Mesenchymal stem cell (in vitro differentiated cells and primary cell): ENCODE measurements at regions not wholly inside any gene's neighbourhood (a gene's known extent, or its start where the extent isn't known, plus 50 kb on each side); places are given as distances from the start of the nearest gene placed in this dataset.
"Not testable (repeated sequence)": the region's sequence is repeated elsewhere in the genome, so short reads cannot be mapped to it uniquely, and the experiment has no call there.

Experiments
- DNase-seq: peaks from one replicate; pipeline ENCODE4 v3.0.0-alpha.2; 2013
- H2AFZ ChIP-seq: one replicate; pipeline ENCODE4 v1.6.1; 2013; ENCODE audit warnings: low read depth, mild to moderate bottlenecking, control low read depth, inconsistent platforms, low read length, moderate library complexity
- H2AK5ac ChIP-seq: 2 replicates; pipeline ENCODE4 v1.6.1; 2013; ENCODE audit warnings: low read length, moderate library complexity, mild to moderate bottlenecking, inconsistent platforms; ENCODE audit not compliant: severe bottlenecking
- H2BK120ac ChIP-seq: one replicate; pipeline ENCODE4 v1.6.1; 2013; ENCODE audit warnings: low read depth, mild to moderate bottlenecking, inconsistent platforms, low read length, moderate library complexity
- H2BK12ac ChIP-seq, 2 experiments: one replicate each; pipeline ENCODE4 v1.6.1; 2013; ENCODE audit warnings: inconsistent platforms in 2 of 2, low read length in 2 of 2, mild to moderate bottlenecking in 2 of 2, moderate library complexity in 2 of 2, control low read depth in 1 of 2
- H2BK15ac ChIP-seq: one replicate; pipeline ENCODE4 v1.6.1; 2013; ENCODE audit warnings: mild to moderate bottlenecking, low read depth, inconsistent platforms; ENCODE audit not compliant: poor library complexity, severe bottlenecking
- H2BK5ac ChIP-seq: 2 replicates; pipeline ENCODE4 v1.6.1; 2013; ENCODE audit warnings: low read depth, mild to moderate bottlenecking, low read length, control low read depth, inconsistent platforms; ENCODE audit not compliant: poor library complexity, severe bottlenecking
- H3K14ac ChIP-seq, 2 experiments: one replicate each; pipeline ENCODE4 v1.6.1; 2013; ENCODE audit warnings: inconsistent platforms in 2 of 2, low read length in 2 of 2, control low read depth in 1 of 2, mild to moderate bottlenecking in 1 of 2, moderate library complexity in 1 of 2
- H3K18ac ChIP-seq, 2 experiments: one replicate each; pipeline ENCODE4 v1.6.1; 2013; ENCODE audit warnings: inconsistent platforms in 2 of 2, low read length in 2 of 2, control low read depth in 1 of 2, low read depth in 1 of 2, mild to moderate bottlenecking in 1 of 2
- H3K23ac ChIP-seq, 2 experiments: one replicate each; pipeline ENCODE4 v1.6.1; 2013; ENCODE audit warnings: inconsistent platforms in 2 of 2, low read length in 2 of 2, mild to moderate bottlenecking in 2 of 2, moderate library complexity in 2 of 2, control low read depth in 1 of 2
- H3K27ac ChIP-seq: 2 replicates; pipeline ENCODE4 v1.5.1; 2013; ENCODE audit warnings: mild to moderate bottlenecking, moderate library complexity, low read length, control low read depth, inconsistent platforms; ENCODE audit not compliant: poor library complexity, severe bottlenecking
- H3K27me3 ChIP-seq, 2 experiments: 2 replicates each; pipeline versions ENCODE4 v1.6.1 to v1.7.0; 2013; ENCODE audit warnings: low read length in 2 of 2, mild to moderate bottlenecking in 2 of 2, moderate library complexity in 2 of 2, control low read depth in 1 of 2, inconsistent platforms in 1 of 2; ENCODE audit not compliant: control insufficient read depth in 1 of 2, insufficient read depth in 1 of 2
- H3K36me3 ChIP-seq, 2 experiments: 2 replicates each; pipeline versions ENCODE4 v1.6.1 to v1.7.0; 2013; ENCODE audit warnings: low read length in 2 of 2, control low read depth in 1 of 2, inconsistent platforms in 1 of 2, low read depth in 1 of 2, mild to moderate bottlenecking in 1 of 2; ENCODE audit not compliant: insufficient read depth in 2 of 2, control insufficient read depth in 1 of 2
- H3K4ac ChIP-seq, 2 experiments: one replicate each; pipeline ENCODE4 v1.6.1; 2013; ENCODE audit warnings: inconsistent platforms in 2 of 2, low read length in 2 of 2, mild to moderate bottlenecking in 2 of 2, moderate library complexity in 2 of 2, control low read depth in 1 of 2, low read depth in 1 of 2
- H3K4me1 ChIP-seq: 2 replicates; pipeline ENCODE4 v1.6.1; 2013; ENCODE audit warnings: low read depth, low read length, control low read depth; ENCODE audit not compliant: control insufficient read depth, insufficient read depth
- H3K4me2 ChIP-seq: 2 replicates; pipeline ENCODE4 v1.6.1; 2013; ENCODE audit warnings: low read length, mild to moderate bottlenecking, inconsistent platforms; ENCODE audit not compliant: poor library complexity, severe bottlenecking
- H3K4me3 ChIP-seq, 2 experiments: 2 replicates each; pipeline versions ENCODE4 v1.5.1 to v1.7.0; 2013; ENCODE audit warnings: low read length in 2 of 2, mild to moderate bottlenecking in 2 of 2, control low read depth in 1 of 2, low read depth in 1 of 2; ENCODE audit not compliant: insufficient read depth in 1 of 2
- H3K79me1 ChIP-seq: replicated peaks from 2 replicates; pipeline ENCODE4 v1.6.1; 2013; ENCODE audit warnings: mild to moderate bottlenecking, control low read depth, low read length, inconsistent platforms; ENCODE audit not compliant: poor library complexity, severe bottlenecking
- H3K9ac ChIP-seq: 2 replicates; pipeline ENCODE4 v1.7.0; 2013; ENCODE audit warnings: mild to moderate bottlenecking, low read length, moderate library complexity
- H3K9me3 ChIP-seq: 2 replicates; pipeline ENCODE4 v1.7.0; 2013; ENCODE audit warnings: mild to moderate bottlenecking, low read length; ENCODE audit not compliant: control insufficient read depth
- H4K8ac ChIP-seq: one replicate; pipeline ENCODE4 v1.6.1; 2013; ENCODE audit warnings: inconsistent platforms, mild to moderate bottlenecking, low read length, moderate library complexity
- H4K91ac ChIP-seq: one replicate; pipeline ENCODE4 v1.6.1; 2013; ENCODE audit warnings: mild to moderate bottlenecking, low read length, inconsistent platforms
- WGBS: methylation state at CpG from one replicate; pipeline ENCODE4 v1.1.7; 2013; ENCODE audit warnings: mixed read lengths; 5-methylcytosine and 5-hydroxymethylcytosine counted together

DNA sequence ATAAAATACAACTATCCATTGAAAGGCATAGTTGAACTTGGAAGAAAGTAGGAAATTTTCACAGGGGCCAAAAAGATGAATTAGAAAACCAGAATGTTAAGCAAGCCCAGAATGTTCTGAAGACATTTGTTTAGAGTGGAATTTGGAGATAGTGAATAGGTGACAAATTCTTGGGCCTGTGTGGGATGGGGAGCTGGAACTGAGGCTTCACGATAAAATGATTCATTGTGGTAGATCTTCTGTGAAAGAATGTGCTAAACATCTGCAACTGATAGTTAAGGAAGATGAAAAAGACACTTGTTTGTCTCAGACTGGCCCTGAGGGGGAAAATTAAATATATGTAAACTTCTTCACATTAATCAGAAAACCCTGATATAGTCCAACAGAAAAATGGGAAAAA lies 658.9 kb downstream of the PRIM2 start:
- H3K23ac ChIP-seq, H2BK120ac ChIP-seq, H2AFZ ChIP-seq, H3K9me3 ChIP-seq, H3K4me1 ChIP-seq, H2BK12ac ChIP-seq, H3K4me2 ChIP-seq, H2BK5ac ChIP-seq, H3K79me1 ChIP-seq, H3K4me3 ChIP-seq, H4K8ac ChIP-seq, DNase-seq, H3K27ac ChIP-seq, H2BK15ac ChIP-seq, H3K9ac ChIP-seq, H3K36me3 ChIP-seq, H4K91ac ChIP-seq, H3K18ac ChIP-seq, H3K14ac ChIP-seq, H3K4ac ChIP-seq, H3K27me3 ChIP-seq, H2AK5ac ChIP-seq: not testable (repeated sequence)
- no CpG with 5 or more reads among the region's 1 CpG for WGBS

DNA sequence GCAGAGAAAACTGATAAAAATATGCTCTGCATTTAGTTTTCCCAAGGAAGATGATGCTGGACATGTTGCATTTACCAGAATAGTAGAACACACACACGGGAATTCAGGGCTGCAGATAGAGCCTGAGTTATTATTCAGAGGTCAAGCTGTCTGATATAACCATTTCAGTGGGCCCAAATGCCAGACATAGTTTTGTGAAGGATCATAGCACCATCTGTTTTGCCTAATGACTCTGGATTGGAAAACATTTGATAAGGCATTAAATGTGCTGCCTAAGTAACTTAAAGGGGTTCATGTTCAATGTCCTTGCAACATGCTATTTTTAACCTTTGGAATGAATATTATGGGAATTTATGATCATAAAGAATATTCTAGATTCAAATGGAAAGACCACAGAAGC lies 666.2 kb downstream of the PRIM2 start:
- H2BK15ac ChIP-seq, H3K14ac ChIP-seq, H4K8ac ChIP-seq, H3K9ac ChIP-seq, H2BK120ac ChIP-seq, H4K91ac ChIP-seq, H2BK12ac ChIP-seq, H2BK5ac ChIP-seq, H3K4me2 ChIP-seq, DNase-seq, H3K23ac ChIP-seq, H3K4me1 ChIP-seq, H3K18ac ChIP-seq, H3K4me3 ChIP-seq, H3K79me1 ChIP-seq, H3K9me3 ChIP-seq, H2AFZ ChIP-seq, H3K36me3 ChIP-seq, H2AK5ac ChIP-seq, H3K4ac ChIP-seq, H3K27me3 ChIP-seq, H3K27ac ChIP-seq: not testable (repeated sequence)
- no CpG with 5 or more reads among the region's 1 CpG for WGBS

DNA sequence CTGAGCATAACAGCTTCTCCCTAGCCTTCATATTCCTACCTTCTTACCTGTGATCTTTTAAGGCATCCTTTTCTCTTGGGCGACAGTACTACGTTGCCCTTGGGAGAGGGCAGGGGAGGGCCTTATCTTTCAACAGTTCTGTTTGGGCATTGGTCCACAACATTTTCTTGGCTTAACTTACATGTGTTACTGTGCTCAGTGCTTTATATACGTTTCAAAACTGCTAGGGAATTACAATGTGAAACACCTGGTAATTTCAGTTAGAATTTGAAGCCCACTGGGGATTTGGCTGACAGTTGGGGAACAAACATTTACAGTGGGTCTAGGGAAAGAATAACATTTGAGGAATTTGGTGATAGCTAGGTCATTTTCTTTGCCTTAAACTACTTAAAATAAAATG lies 667.1 kb downstream of the PRIM2 start:
- H3K4me1 ChIP-seq, H2AFZ ChIP-seq, H4K8ac ChIP-seq, H3K36me3 ChIP-seq, H2BK120ac ChIP-seq, H4K91ac ChIP-seq, H3K4me3 ChIP-seq, H2AK5ac ChIP-seq, H3K79me1 ChIP-seq, H3K14ac ChIP-seq, H3K4me2 ChIP-seq, H3K4ac ChIP-seq, H2BK5ac ChIP-seq, H3K23ac ChIP-seq, H3K18ac ChIP-seq, H2BK15ac ChIP-seq, H3K27ac ChIP-seq, H3K9me3 ChIP-seq, H2BK12ac ChIP-seq, DNase-seq, H3K9ac ChIP-seq, H3K27me3 ChIP-seq: not testable (repeated sequence)
- WGBS = 40% methylated on average over 3 of the region's 3 CpGs

DNA sequence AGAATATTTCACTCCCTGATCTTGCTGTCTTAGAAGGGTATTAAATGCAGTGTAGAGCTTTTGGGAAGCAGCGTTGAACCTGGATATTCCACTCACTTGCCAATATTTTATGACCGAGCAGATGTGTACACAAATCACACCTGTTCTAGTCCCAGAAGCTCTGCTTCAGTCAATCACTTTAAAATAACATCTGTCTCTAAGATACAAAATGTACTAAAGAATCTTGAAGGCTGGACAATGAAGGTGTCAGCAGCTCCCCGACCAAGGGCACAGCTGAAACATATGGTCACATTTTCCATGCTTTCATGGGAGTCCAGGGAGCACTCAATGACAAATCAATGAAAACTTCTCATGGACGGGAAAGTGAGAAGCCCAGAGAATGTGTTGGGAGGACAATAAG lies 668.3 kb downstream of the PRIM2 start:
- H4K8ac ChIP-seq, H3K9me3 ChIP-seq, DNase-seq, H3K23ac ChIP-seq, H2BK15ac ChIP-seq, H3K4me1 ChIP-seq, H3K4me2 ChIP-seq, H3K4me3 ChIP-seq, H3K36me3 ChIP-seq, H3K9ac ChIP-seq, H4K91ac ChIP-seq, H3K4ac ChIP-seq, H3K18ac ChIP-seq, H2BK120ac ChIP-seq, H3K14ac ChIP-seq, H3K27ac ChIP-seq, H2BK12ac ChIP-seq, H3K27me3 ChIP-seq, H3K79me1 ChIP-seq, H2BK5ac ChIP-seq, H2AFZ ChIP-seq, H2AK5ac ChIP-seq: not testable (repeated sequence)
- 48% methylated on average over 2 of the region's 4 CpGs for WGBS
